Activated CD8-positive, alpha-beta T cell treated with anti-CD3 and anti-CD28 coated beads, Interleukin-2, amount 10 ng/mL, durations not matched to agents 7 days and 5 days (primary cell): ENCODE measurements at regions not wholly inside any gene's neighbourhood (a gene's known extent, or its start where the extent isn't known, plus 50 kb on each side); places are given as distances from the start of the nearest gene placed in this dataset.

Source experiments
- ATAC-seq: fragments of 150-1000 bp; cut with Tn5 transposase; one replicate; pipeline ENCODE4 v1.10.0; 2021; ENCODE audit warnings: moderate library complexity
- CTCF ChIA-PET: fragments of 350-600 bp; sonication (Branson Sonifier 250); formaldehyde crosslinking; loops from one replicate; lab custom pipeline; 2021; ENCODE audit warnings: antibody characterized with exemption; lab: Charles Lee
- POLR2A ChIA-PET: fragments of 350-600 bp; sonication (Branson Sonifier 250); formaldehyde crosslinking; loops from one replicate; lab custom pipeline; 2021; ENCODE audit warnings: antibody characterized with exemption; lab: Charles Lee
- DNase-seq: peaks from one replicate; pipeline ENCODE4 v3.0.0-alpha.2; 2020
- H3K27ac Mint-ChIP-seq: one replicate; pipeline ENCODE4 v1.8.0; 2021; ENCODE audit warnings: mild to moderate bottlenecking, mixed read lengths
- H3K27me3 Mint-ChIP-seq: one replicate; pipeline ENCODE4 v1.8.0; 2021; ENCODE audit warnings: low read depth, mixed read lengths
- H3K36me3 Mint-ChIP-seq: one replicate; pipeline ENCODE4 v1.8.0; 2021; ENCODE audit warnings: low read depth, mixed read lengths
- H3K4me1 Mint-ChIP-seq: one replicate; pipeline ENCODE4 v1.8.0; 2021; ENCODE audit warnings: low read depth, mixed read lengths
- H3K4me3 Mint-ChIP-seq: one replicate; pipeline ENCODE4 v1.8.0; 2021; ENCODE audit warnings: mild to moderate bottlenecking, mixed read lengths
- H3K9me3 Mint-ChIP-seq: one replicate; pipeline ENCODE4 v1.8.0; 2022; ENCODE audit warnings: mixed read lengths; ENCODE audit not compliant: insufficient read depth

DNA sequence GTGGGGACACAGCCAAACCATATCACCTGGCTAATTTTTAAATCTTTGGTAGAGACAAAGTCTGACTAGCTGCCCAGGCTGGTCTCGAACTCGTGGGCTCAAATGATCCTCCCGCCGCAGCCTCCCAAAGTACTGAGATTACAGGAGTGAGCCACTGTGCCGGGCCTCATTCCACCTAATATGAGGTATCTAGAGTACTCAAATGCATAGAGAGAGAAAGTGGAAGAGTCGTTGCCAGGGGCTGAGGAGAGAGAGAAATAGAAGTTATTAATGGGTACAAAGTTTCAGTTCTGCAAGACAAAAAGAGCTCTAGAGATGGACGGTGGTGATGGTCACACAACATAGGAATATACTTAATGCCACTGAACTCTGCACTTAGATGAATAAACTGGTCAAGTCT is 119.6 kb downstream of the TOMM20 start:
- Mint-ChIP-seq H3K27ac (peak overlapping the region; percentile 6), H3K4me1 (peaks cover 89% of the 10 kb centered on the region), H3K36me3 (peaks cover 54% of the 10 kb centered on the region), H3K27me3 (no peaks in the 10 kb centered on the region), H3K4me3 (no peak overlapping the region), H3K9me3 (peaks cover 13% of the 10 kb centered on the region)
- POLR2A ChIA-PET: interaction anchor here (1.0 to 1.7 kb wide), 3 partner anchors 47 to 74 kb away, joined by 3 to 4 read pairs (median 3); no protein-coding TSS in a partner anchor
- no peak for ATAC-seq
- CTCF ChIA-PET: interaction anchor here (1.5 kb wide), 2 partner anchors 19 to 32 kb away, joined by 3 to 4 read pairs; no protein-coding TSS in a partner anchor
- DNase-seq: no peak

DNA sequence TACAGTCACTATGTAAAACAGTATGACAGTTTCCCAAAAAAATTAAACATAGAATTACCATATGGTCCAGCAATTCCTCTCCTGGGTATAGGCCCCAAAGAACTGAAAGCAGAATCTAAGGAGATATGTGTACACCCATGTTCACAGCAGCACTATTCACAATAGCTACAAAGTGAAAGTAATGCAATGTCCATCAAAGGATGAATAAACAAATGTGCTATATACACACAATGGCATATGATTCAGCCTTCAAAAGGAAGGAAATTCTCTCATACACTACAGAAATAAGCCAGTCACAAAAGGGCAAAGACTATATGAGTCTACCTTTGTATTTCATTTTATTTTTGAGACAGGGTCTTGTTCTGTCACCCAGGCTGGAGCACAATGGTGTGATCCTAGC is 120.4 kb downstream of the TOMM20 start:
- Mint-ChIP-seq H3K27me3 (no peaks in the 10 kb centered on the region), H3K4me3 (no peak overlapping the region)

DNA sequence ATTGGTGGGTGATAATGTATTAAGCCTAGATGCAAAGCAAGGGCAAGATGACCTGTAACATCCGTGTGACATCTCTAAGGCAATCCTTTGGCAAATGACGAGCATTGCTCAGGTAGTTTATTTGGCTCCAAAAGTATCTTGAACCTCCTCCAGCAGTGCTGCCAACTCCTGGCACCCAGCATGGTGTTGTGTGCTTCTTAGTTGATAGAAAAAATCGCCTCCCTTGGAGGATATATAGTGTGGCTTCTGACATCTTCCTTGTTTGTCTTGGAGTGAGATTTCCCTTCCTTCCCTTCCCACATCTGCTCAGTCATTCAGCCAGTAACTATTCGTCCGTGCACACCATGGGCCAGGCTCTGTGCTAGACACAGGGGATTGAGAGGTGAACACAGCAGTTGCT is 121.8 kb downstream of the TOMM20 start:
- no peak for DNase-seq
- H3K36me3 Mint-ChIP-seq: peaks cover 39% of the 10 kb centered on the region
- peak overlapping the region; percentile 73 for H3K27ac Mint-ChIP-seq
- H3K4me1 Mint-ChIP-seq: peaks cover 75% of the 10 kb centered on the region
- ChIA-PET POLR2A (interaction anchor here (0.6 to 1.3 kb wide), 5 partner anchors 53 to 396 kb away, joined by 3 to 4 read pairs (median 3); no protein-coding TSS in a partner anchor), CTCF (interaction anchor here (0.5 to 1.2 kb wide), 3 partner anchors 77 to 395 kb away, joined by 3 read pairs; no protein-coding TSS in a partner anchor)
- no peak for ATAC-seq
- no peaks in the 10 kb centered on the region for H3K27me3 Mint-ChIP-seq
- H3K4me3 Mint-ChIP-seq: no peak overlapping the region
- H3K9me3 Mint-ChIP-seq: peaks cover 19% of the 10 kb centered on the region

More for the DNA sequence above, 120.4 kb downstream of the TOMM20 start:
- DNase-seq (no peak), ATAC-seq (no peak)
- Mint-ChIP-seq H3K4me1 (peaks cover 87% of the 10 kb centered on the region), H3K27ac (peak overlapping the region; percentile 37), H3K36me3 (peaks cover 50% of the 10 kb centered on the region), H3K9me3 (peaks cover 19% of the 10 kb centered on the region)
- CTCF ChIA-PET: interaction anchor here (1.4 to 1.5 kb wide), 2 partner anchors 32 to 509 kb away, joined by 3 to 5 read pairs; no protein-coding TSS in a partner anchor
- POLR2A ChIA-PET: interaction anchor here (1.7 kb wide), 1 partner anchor 46 kb away, joined by 3 read pairs; no protein-coding TSS in a partner anchor

DNA sequence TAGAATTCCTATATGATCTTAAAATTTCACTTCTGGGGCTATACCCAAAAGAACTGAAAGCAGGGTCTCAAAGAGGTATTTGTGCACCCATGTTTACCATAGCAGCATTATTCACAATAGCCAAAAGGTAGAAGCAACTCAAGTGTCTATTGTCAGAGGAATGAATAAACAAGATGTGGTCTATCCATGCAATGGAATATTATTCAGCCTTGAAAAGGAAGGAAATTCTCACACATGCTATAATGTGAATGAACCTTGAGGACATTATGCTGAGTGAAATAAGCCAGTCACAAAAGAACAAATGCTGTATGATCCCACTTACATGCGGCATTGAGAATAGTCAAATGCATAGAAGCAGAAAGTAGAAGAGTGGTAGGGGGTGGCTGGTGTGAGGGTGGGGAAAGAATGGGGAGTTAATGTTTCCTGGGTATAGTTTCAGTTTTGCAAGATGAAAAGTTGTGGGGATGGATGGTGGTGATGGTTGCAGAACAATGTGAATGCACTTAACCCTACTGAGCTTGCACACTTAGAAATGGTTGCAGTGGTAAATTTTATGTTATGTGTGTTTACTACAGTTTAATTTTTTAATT is 122.4 kb downstream of the TOMM20 start:
- Mint-ChIP-seq H3K36me3 (peaks cover 36% of the 10 kb centered on the region), H3K27me3 (no peaks in the 10 kb centered on the region), H3K9me3 (peaks cover 19% of the 10 kb centered on the region), H3K4me1 (peaks cover 69% of the 10 kb centered on the region), H3K27ac (peak overlapping the region; percentile 73), H3K4me3 (no peak overlapping the region)
- DNase-seq (peak; percentile 57), ATAC-seq (peak; percentile 68)
- ChIA-PET POLR2A (interaction anchor here (0.6 to 1.3 kb wide), 6 partner anchors 52 to 395 kb away, joined by 3 to 4 read pairs (median 3); no protein-coding TSS in a partner anchor), CTCF (interaction anchor here (0.5 to 1.2 kb wide), 3 partner anchors 29 to 395 kb away, joined by 3 read pairs; no protein-coding TSS in a partner anchor)

DNA sequence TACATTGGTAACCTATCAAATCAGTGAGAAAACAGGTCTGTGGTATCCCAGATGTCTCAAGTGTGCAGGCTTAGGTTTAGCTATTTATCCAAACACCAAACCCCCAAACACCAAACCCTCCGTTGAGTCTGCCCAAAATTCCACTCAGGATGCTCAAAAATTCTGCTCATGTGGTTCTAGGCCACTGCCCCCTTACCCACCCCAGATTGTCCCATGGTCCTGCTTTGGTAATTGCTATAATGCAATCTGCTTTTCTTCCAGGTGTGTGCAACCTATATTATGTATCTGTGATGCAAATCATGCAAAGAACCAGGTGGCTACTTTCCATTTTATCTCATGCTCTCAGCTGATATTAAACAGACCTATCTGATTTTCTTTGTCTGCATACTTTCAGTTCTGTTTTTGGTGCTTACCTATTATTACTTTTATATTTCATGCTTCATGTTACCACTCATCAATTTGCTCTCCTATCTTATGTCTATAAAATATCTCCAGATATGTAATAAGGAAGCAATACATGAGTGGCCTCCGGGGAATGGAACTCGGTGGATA is 123.7 kb downstream of the TOMM20 start:
- no peak overlapping the region for H3K27ac Mint-ChIP-seq
- H3K36me3 Mint-ChIP-seq: peaks cover 32% of the 10 kb centered on the region
- POLR2A ChIA-PET: interaction anchor here (0.9 to 1.3 kb wide), 2 partner anchors 393 to 395 kb away, joined by 3 to 4 read pairs; no protein-coding TSS in a partner anchor

DNA sequence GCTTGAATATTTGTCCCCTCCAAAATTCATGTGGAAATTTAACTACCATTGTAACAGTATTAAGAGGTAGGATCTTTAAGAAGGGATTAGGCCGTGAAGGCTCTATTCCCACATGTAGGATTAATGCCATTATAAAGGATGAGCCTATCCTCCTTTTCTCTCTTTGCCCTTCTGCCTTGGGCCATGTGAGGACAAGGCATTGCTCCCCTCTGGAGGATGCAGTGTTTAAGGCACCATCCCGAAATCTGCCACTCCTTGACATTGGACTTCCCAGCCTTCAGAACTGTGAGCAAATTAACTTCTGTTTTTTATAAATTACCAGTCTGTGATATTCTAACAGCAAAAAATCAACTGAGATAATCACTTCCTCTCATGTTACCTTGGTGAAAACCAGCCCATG is 124.4 kb downstream of the TOMM20 start:
- ChIA-PET POLR2A (interaction anchor here (1.3 kb wide), 1 partner anchor 395 kb away, joined by 3 read pairs; no protein-coding TSS in a partner anchor), CTCF (no interaction called here)
- H3K4me3 Mint-ChIP-seq: no peak overlapping the region
- no peak overlapping the region for H3K27ac Mint-ChIP-seq
- peaks cover 26% of the 10 kb centered on the region for H3K36me3 Mint-ChIP-seq
- H3K9me3 Mint-ChIP-seq: peaks cover 14% of the 10 kb centered on the region
- DNase-seq (no peak), ATAC-seq (no peak)
- no peaks in the 10 kb centered on the region for H3K27me3 Mint-ChIP-seq
- H3K4me1 Mint-ChIP-seq: peaks cover 52% of the 10 kb centered on the region

More for the DNA sequence above, 123.7 kb downstream of the TOMM20 start:
- DNase-seq: no peak
- ATAC-seq: no peak
- Mint-ChIP-seq H3K9me3 (peaks cover 19% of the 10 kb centered on the region), H3K27me3 (no peaks in the 10 kb centered on the region), H3K4me3 (no peak overlapping the region), H3K4me1 (peaks cover 57% of the 10 kb centered on the region)
- CTCF ChIA-PET: no interaction called here

DNA sequence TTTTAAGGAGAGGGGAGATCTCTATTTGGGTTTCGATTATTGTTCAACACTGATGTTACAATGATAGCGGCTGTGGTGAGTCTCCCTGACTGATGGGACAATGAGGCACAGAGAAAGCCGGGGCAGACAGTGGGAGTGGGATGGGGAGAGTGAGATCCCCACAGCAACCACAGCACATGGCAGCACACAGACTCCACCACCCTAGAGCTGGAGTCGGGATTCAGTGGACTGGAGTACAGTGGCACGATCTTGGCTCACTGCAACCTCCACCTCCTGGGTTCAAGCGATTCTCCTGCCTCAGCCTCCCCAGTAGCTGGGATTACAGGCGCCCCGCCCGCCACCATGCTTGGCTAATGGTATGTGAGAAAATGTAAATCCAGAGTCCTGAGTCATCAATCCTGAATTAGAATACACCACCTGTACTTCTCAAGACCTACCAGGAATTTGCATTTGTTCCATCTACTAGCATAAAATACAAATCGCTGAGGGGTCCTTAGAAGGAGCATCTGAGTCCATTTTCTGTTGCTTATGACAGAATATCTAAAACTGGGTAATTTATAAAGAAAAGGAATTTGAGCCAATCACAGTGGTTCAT is 125.8 kb downstream of the TOMM20 start:
- ATAC-seq (no peak), DNase-seq (no peak)
- Mint-ChIP-seq H3K4me3 (no peak overlapping the region), H3K4me1 (peaks cover 38% of the 10 kb centered on the region), H3K27me3 (no peaks in the 10 kb centered on the region), H3K36me3 (peaks cover 15% of the 10 kb centered on the region), H3K9me3 (peaks cover 14% of the 10 kb centered on the region), H3K27ac (no peak overlapping the region)
- POLR2A ChIA-PET: no interaction called here
- CTCF ChIA-PET: no interaction called here

DNA sequence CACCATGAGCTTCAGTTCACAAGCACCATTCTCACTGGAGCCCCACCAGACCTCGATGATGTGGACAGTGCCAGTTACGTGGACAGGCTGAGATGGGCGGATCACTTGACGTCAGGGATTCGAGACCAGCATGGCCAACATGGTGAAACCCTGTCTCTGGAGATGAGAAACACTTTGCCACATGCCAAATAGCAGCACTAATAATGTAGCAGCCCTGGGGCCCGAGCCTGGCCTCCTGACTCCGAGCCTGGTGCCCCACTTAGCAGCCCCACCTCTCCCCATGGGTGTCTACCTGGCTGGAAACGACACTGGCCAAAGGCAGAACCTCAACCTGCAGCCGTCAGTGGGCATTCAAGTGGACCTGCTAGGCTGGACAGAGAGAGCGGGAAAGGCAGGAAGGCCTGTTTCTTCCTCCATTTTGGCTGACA is 129.1 kb downstream of the TOMM20 start:
- Mint-ChIP-seq H3K27ac (no peak overlapping the region), H3K4me1 (peaks cover 12% of the 10 kb centered on the region), H3K27me3 (no peaks in the 10 kb centered on the region), H3K9me3 (peaks cover 6% of the 10 kb centered on the region), H3K36me3 (peaks cover 2% of the 10 kb centered on the region), H3K4me3 (no peak overlapping the region)
- ChIA-PET CTCF (no interaction called here), POLR2A (no interaction called here)
- ATAC-seq (no peak), DNase-seq (no peak)

DNA sequence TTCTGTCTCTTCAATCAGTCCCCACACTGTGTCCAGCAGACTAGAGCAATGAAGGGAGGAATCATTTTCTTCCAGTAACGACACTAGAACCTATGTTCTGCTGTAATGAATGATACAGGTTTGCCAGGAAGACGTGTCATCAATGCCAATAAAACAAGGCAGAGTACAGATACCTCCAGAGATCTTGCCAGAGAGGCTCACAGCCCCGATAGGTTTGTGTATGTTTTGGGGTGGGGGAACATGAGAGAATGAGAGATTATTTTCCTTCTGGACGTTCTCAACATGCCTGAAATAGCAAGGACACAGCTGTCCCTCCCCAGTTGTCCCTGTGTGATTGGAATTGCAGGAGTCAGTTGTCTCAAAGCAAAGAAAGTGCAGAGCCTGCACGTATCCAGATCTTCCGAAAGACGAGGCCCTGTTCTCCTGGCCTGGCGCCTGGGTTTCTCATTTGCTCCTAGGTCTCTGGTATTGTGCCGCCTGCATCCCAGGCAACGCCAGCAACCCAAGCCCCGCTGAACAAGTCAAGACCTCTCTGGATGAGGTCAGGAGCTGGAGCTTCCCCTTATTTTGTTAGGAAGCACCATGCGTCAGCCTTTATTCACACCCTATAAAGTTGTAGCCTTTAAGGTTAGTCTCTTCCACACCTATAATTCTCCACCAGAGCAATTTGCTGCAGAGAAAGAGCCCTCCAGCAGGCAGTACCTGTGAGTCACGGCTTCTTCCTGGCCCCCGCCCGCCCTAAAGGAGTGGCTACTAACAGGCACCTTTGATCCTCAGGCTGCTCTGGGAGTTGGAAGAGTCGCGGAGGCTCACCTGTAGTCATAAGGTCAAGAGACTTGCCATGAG is 130.5 kb downstream of the TOMM20 start:
- ChIA-PET POLR2A (interaction anchor here (1.9 kb wide), 1 partner anchor 14 kb away, joined by 6 read pairs; no protein-coding TSS in a partner anchor), CTCF (no interaction called here)
- no peak overlapping the region for H3K4me3 Mint-ChIP-seq
- no peaks in the 10 kb centered on the region for H3K27me3 Mint-ChIP-seq
- H3K4me1 Mint-ChIP-seq: peaks cover 6% of the 10 kb centered on the region
- H3K36me3 Mint-ChIP-seq: no peaks in the 10 kb centered on the region
- no peak overlapping the region for H3K27ac Mint-ChIP-seq
- DNase-seq (no peak), ATAC-seq (no peak)
- no peaks in the 10 kb centered on the region for H3K9me3 Mint-ChIP-seq

DNA sequence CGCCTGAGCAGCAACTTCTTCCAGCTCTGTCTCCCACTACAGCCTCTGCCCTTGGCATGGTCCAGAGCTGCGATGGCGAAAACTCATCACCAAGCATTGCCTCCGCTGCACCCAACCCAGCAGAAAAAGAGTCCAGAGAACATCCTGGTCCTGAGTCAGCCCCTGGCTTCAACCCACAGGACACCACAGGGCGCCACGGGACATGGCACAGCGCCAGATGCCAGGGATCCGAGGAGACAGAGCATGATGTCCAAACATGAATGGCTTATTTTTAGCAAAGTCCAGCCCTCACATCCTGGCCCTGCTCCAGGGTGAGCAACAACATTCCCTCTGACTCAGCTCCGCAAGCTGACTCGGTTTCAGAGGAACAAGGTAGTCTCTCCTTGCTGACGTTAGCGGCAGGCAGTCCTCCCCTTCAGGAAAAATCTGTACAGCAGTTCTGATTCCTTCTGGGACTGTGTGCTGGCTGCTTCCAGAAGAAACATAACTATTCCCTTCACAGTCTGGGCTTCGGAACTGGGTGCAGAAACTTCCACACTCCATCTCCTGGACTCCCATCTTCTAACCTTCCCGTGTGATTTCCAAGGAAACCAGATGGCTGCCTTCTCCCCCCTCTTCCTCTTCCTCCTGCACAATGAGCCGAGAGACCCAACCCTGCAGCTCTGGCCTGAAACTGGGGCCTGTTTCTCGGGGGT is 131.3 kb downstream of the TOMM20 start:
- Mint-ChIP-seq H3K36me3 (no peaks in the 10 kb centered on the region), H3K4me3 (no peak overlapping the region), H3K4me1 (peaks cover 4% of the 10 kb centered on the region), H3K27me3 (no peaks in the 10 kb centered on the region), H3K9me3 (no peaks in the 10 kb centered on the region), H3K27ac (no peak overlapping the region)
- CTCF ChIA-PET: no interaction called here
- DNase-seq (no peak), ATAC-seq (no peak)
- POLR2A ChIA-PET: interaction anchor here (1.9 kb wide), 1 partner anchor 14 kb away, joined by 6 read pairs; no protein-coding TSS in a partner anchor
